ENCODE measurements at regions not wholly inside any gene's neighbourhood (a gene's known extent, or its start where the extent isn't known, plus 50 kb on each side); places are given as distances from the start of the nearest gene placed in this dataset.

DNA sequence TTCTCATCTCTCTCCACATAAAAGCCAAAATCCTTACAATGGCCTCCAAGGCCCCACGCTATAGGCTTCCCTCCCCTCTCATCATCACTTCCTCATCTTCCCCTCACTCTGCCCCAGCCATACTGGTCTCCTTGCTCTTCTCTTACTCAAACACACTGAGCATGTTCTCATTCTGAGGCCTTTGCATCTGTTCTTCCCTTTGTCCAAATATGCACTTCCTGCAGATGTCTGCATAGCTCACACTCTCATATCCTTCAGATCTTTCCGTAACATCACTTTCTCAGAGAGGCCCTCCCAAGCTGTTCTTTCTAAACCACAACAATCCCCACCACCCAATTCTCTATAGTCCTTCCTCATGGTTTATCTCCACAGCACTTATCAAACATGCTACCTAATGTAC, 284.1 kb downstream of the HHIPL2 start:
- no peak for DNase-seq (ENCODE audit: low spot score)
- in situ Hi-C loops (cut with MboI; ENCODE audit: low sequenced_read_pairs, unreplicated experiment), result no loop called here
- TF ChIP-seq, protein P1, sequence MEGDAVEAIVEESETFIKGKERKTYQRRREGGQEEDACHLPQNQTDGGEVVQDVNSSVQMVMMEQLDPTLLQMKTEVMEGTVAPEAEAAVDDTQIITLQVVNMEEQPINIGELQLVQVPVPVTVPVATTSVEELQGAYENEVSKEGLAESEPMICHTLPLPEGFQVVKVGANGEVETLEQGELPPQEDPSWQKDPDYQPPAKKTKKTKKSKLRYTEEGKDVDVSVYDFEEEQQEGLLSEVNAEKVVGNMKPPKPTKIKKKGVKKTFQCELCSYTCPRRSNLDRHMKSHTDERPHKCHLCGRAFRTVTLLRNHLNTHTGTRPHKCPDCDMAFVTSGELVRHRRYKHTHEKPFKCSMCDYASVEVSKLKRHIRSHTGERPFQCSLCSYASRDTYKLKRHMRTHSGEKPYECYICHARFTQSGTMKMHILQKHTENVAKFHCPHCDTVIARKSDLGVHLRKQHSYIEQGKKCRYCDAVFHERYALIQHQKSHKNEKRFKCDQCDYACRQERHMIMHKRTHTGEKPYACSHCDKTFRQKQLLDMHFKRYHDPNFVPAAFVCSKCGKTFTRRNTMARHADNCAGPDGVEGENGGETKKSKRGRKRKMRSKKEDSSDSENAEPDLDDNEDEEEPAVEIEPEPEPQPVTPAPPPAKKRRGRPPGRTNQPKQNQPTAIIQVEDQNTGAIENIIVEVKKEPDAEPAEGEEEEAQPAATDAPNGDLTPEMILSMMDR (IDR thresholded peaks at IDR 0.05; ENCODE audit: borderline replicate concordance, control extremely low read depth, extremely low read depth, insufficient read depth, missing control alignments), result no peak

DNA sequence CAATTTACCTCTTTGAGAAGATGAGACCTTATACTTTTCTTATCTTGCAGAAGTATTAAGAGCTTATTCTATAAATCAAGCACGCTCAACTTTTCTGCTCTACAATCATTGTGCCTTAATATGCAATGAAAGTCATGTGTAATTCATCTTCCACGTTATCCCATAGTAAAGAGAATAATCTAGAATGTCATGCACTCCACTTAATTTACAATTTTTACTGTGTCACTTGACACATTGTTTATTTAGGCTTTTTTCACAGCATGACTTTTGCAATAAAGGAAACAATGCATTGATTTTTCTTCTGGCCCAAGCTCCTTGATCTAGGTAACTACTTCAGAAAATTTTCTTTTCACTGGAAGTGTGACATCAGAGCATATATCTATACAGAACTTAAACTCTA, 290.9 kb downstream of the HHIPL2 start:
- TF ChIP-seq, protein P1 (IDR thresholded peaks at IDR 0.05; ENCODE audit: borderline replicate concordance, control extremely low read depth, extremely low read depth, insufficient read depth, missing control alignments), result no peak
- DNase-seq (ENCODE audit: low spot score), result no peak
- in situ Hi-C loops (cut with MboI; ENCODE audit: low sequenced_read_pairs, unreplicated experiment), result no loop called here

DNA sequence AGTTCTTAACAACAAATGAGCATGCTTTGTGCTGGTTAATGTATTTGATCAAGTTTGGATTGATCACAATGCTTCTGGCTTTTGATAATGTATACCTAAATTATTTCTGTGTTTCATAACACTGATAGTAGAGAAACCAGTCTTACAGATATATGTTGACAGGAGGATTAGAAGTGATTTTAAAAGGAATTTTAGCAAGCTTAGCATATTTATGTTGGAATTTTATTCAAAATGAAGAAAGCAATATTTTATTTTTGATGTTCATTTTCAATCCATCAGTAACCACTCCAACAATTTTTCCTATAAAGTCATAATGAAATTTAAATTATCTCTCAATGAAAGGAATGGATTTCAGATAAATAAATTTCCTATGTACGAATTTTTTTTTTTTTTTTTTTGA, 291.8 kb downstream of the HHIPL2 start:
- in situ Hi-C loops (cut with MboI; ENCODE audit: low sequenced_read_pairs, unreplicated experiment), result no loop called here
- TF ChIP-seq, protein P1 (IDR thresholded peaks at IDR 0.05; ENCODE audit: borderline replicate concordance, control extremely low read depth, extremely low read depth, insufficient read depth, missing control alignments), result no peak

DNA sequence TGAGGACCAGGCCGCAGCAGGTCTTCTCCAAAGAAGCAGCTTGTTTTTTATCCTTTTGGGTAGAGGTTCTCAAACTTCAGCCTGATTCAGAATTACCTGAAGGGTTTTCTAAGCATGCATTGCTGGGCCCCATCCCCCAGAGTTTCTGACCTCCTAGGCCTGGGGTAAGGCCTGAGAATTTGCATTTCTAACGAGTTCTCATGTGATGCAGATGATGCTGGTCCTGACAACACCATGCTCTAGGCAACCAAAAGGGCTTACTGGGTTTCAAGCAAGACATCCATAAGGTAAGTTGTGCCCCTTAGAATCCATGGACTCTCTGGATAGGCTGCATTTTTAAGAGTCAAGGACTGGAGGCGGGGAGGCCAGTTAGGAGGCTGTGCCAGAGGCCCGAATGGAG, 295.1 kb downstream of the HHIPL2 start:
- DNase-seq (ENCODE audit: low spot score), result no peak
- TF ChIP-seq, protein P1 (IDR thresholded peaks at IDR 0.05; ENCODE audit: borderline replicate concordance, control extremely low read depth, extremely low read depth, insufficient read depth, missing control alignments), result no peak
- in situ Hi-C loops (cut with MboI; ENCODE audit: low sequenced_read_pairs, unreplicated experiment), result no loop called here

More for the DNA sequence above, 291.8 kb downstream of the HHIPL2 start:
- DNase-seq (ENCODE audit: low spot score), result no peak

- TF ChIP-seq, protein P1 (IDR thresholded peaks at IDR 0.05; ENCODE audit: borderline replicate concordance, control extremely low read depth, extremely low read depth, insufficient read depth, missing control alignments), result no peak
- in situ Hi-C loops (cut with MboI; ENCODE audit: low sequenced_read_pairs, unreplicated experiment), result no loop called here
- no peak for DNase-seq (ENCODE audit: low spot score)
Observed at GRCh38 chr1:222251847-222252246, 296.1 kb downstream of the HHIPL2 start.

- in situ Hi-C loops (cut with MboI; ENCODE audit: low sequenced_read_pairs, unreplicated experiment), result no loop called here
- TF ChIP-seq, protein P1 (IDR thresholded peaks at IDR 0.05; ENCODE audit: borderline replicate concordance, control extremely low read depth, extremely low read depth, insufficient read depth, missing control alignments), result no peak
- no peak for DNase-seq (ENCODE audit: low spot score)
Observed at GRCh38 chr1:222250376-222250775, 297.5 kb downstream of the HHIPL2 start.

DNA sequence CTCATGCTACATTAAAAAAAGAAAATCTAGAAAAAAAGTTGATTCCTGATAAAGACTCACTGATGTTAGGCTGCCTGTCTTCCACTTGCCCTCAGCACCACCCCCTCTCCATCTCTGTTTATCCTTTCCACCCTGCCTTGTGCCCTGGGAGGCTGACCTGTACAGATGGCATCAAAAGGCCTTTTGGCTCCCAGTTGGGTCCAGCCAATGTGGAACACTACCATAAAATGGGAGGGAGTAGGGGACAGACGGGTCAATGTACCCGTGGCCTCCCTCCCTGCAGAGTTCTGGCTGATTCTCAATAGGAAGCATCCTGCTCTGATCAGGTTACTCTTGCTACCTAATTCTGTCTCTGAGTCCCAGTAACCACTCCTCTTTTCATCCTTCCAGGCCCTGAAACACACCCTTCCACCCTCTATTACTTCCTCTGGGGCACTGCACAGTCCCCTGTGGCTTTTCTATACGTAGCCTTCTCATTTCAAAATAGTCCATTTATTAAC, 300.0 kb downstream of the HHIPL2 start:
- in situ Hi-C loops (cut with MboI; ENCODE audit: low sequenced_read_pairs, unreplicated experiment), result no loop called here
- TF ChIP-seq, protein P1 (IDR thresholded peaks at IDR 0.05; ENCODE audit: borderline replicate concordance, control extremely low read depth, extremely low read depth, insufficient read depth, missing control alignments), result no peak
- no peak for DNase-seq (ENCODE audit: low spot score)

Data from GM13976 (cell line).